ENCODE measurements at regions not wholly inside any gene's neighbourhood (a gene's known extent, or its start where the extent isn't known, plus 50 kb on each side); places are given as distances from the start of the nearest gene placed in this dataset.
"Not testable (repeated sequence)": the region's sequence is repeated elsewhere in the genome, so short reads cannot be mapped to it uniquely, and the experiment has no call there.

DNA sequence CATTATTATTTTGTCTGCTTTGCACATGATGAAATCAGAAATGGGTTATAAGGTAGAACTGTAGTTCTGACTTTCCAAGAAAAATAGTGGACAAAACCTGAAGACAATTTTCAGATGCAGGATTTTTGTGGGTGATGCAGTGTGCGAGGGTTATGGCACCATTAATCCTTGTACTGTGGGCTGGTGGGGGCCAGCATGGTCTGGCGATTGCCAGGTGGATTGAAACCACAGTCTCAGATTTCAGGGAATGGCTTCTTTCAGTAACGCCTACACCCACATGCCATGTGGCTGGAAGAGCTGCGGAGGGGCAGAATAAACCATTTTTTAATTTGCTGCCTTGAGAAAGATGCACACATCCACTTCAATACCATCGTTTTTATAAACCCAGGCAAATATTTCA lies 150.5 kb downstream of the ARSF start:
- DNase-seq (no peak), ATAC-seq (no peak)
- intact Hi-C loops (cut with micrococcal nuclease) = no loop called here

DNA sequence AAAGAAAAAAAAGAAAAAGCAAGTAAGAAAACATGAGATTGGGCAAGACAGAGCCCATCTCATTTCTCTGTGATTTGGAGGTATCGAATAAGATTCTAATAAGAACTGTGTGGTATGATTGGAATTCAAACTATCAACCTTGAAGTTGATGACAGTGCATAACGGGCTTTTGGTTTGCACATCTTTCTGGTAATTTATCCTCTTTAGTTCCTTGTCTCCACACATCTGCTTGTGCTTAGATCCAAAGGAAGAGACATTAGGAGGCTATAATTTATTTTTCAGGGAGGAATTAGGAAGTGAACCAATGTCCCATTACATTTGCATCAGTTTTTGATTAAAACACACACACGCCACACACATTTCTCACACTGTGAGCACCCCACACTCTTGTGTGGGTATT lies 149.9 kb downstream of the ARSF start:
- DNase-seq (no peak), ATAC-seq (no peak)
- intact Hi-C loops (cut with micrococcal nuclease) = no loop called here

DNA sequence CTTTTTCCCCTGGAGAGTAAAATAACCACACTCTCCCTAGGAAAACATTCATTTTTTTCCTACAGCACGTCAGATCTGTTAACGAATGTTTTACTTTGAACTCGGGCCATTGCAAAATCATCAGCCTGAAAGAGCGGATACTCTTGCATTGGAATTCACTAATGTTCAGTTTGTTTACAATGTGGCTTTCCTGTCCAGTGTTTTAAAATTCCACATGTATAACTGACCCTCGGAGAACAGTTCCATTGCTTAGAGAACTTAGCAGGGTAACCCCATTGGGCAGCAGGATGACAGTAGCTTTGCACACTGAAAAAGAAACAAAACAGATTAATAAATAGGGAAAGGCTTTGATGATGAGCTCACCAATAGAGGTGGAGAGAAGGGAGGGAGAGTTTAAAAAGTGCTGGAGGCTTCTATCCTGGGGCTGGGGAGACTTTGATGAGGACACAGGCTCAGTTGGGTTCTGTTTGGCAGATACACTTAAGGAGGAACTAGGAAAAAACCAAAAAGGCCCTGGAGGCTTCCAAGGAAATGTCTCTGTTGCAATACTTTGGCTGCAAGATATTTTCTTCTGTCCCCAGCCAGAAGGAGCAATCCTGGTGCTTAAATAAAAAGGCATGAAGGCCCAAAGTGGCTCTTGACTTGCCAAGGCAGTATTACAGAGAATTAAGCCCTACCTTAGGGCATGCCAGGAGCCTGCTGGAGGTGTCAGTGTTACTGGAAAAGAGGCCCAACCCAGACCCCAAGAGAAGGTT lies 143.1 kb downstream of the ARSF start:
- ATAC-seq (peak; percentile 94), DNase-seq (no peak)
- intact Hi-C loops (cut with micrococcal nuclease) = no loop called here

DNA sequence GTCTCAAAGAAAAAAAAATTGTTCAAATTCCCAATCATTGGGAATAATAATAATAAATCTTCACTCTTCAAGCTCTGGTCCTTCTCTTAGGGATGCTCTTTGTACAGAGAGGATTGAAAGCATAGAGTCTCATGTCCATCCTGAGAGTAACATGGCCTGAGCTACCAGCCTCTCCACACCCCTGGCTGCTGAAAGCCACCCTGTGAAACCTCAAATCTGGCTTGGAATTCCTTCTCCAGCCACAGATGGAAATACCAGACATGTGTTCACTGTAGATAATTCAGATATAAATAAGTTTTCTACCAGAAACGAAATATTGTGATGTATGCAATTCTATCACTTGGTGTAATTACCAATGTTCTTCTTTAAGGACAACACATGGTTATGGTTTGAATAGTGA lies 140.6 kb downstream of the ARSF start:
- no peak for ATAC-seq
- DNase-seq = no peak
- intact Hi-C loops (cut with micrococcal nuclease) = no loop called here

DNA sequence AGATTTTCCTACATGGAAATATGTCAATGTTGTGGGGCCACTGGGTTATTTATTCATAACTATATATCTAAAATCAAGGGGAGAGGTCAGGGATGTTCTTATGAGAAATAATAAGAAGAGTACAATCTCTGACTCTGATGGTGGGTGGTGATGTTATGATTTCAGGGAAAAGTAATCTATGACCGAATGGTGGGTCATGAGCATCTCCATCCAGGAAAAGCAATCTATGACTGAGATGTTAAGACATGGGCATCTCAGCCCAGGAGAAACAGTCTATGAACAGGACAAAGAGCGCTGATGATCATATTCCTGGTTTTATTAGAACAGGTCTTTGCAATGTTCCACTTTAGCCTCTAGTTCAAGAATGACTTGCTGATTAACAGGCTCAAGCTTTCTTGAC lies 137.1 kb downstream of the ARSF start:
- ATAC-seq = no peak

DNA sequence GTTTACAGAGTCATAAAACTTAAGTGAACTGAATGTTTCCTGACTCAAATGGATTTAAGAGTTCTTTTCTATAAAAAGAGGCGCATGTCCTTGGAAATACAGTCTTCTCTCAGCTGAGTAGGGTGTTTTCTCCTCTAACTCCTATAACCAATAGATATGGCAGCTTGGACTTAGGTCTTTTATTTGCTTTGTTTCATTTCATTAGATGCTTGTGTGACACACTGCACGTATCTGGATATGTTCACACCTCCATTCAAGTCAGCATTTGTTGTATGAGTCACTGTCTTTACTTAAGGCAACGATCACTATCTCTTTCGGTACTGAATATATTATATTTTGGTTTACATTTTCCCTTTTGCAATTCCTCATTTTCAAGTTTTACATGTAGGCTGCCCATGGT lies 136.6 kb downstream of the ARSF start:
- ATAC-seq = no peak
- intact Hi-C loops (cut with micrococcal nuclease) = no loop called here

More for the DNA sequence above, 137.1 kb downstream of the ARSF start:
- no peak for DNase-seq
- intact Hi-C loops (cut with micrococcal nuclease) = no loop called here

DNA sequence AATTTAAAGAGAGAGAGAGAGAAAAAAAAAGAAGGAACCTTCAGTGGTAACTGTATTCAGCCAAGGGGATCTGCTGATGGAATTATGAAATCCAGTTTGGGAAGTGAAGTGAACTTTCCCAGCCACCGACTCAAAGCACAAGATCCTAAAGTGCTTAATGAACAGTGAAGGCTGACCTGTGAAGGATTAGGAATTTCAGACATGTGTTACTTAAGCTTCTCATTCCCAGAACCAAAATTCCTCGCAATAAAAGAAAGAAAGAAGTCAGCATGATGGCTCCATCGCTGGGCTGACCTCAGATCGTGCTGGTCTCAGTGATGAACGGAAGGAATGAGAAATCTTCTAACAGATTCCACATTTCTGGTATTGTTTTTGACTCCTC lies 135.2 kb downstream of the ARSF start:
- intact Hi-C loops (cut with micrococcal nuclease) = no loop called here
- ATAC-seq (peak; percentile 43), DNase-seq (no peak)

More for the DNA sequence above, 136.6 kb downstream of the ARSF start:
- no peak for DNase-seq

DNA sequence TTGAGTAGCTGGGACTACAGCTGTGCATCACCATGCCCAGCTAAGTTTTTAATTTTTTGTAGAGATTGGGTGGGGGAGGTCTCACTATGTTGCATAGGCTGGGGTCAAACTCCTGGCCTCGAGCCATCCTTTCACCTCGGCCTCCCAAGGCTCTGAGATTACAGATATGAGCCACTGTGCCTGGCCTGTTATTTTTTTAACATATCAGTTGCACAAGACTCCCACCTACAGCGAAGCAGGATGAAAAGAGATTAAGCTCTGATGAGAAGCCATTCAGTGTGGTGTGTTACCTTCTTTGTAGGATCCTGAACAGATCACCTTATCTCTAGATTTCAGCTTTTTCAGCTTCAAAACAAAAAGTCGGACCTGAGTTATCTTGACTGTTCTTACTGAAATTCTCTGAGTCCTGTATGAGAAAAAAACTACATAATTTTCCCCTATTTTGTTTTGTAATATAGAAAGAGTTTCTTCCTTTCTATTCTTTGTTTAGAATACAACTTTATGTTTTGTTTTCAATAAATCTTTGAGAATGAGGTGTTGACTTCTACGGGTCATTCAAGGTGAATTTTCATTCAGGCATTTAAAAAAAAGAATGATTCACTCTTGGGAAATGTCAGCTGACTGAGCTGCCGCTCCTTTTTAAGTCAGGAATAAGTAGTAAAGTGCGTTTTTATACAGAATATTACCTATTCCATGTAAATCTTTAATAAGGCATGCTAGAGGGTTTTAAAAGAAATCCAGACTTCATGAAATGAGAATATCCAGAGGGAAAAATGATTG lies 134.6 kb downstream of the ARSF start:
- no peak for DNase-seq
- no peak for ATAC-seq
- intact Hi-C loops (cut with micrococcal nuclease) = no loop called here

DNA sequence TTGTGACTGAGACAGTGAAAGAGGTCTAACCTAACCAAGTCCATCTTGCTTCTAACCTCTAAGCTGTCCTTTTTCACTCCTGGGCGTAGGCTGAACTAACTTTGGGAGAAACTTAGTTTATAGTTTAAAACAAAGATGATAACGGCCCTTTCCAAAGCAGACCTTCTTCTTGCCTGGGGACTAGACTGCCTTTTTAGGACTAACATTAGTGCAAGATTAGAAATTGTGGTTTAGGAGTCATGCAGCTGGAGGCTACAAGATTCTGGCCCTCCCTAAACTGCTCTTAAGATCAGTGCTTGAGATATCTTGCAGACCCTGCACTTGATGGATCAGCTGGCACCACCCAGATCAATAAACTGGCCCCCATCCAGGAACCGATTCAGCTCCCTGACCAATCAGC lies 130.9 kb downstream of the ARSF start:
- ATAC-seq; intact Hi-C loops (cut with micrococcal nuclease); DNase-seq: not testable (repeated sequence)

DNA sequence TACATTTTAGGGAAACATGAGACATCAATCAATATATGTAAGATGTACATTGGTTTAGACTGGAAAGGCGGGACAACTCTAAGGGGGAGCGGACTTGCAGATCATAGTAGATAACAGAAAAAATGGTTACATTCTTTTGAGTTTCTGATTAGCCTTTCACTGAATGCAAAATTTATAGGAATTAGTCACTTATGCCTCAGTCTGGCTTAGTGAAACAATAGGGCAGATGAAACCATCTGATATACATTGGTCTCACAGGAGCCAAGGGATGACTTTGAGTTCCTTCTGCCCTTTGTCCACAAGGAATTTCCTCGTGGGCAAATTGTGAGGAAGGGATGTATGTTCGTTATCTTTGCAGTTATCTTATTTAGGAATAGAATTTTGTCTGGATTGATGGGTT lies 128.2 kb downstream of the ARSF start:
- DNase-seq (no peak), ATAC-seq (no peak)
- intact Hi-C loops (cut with micrococcal nuclease) = no loop called here

DNA sequence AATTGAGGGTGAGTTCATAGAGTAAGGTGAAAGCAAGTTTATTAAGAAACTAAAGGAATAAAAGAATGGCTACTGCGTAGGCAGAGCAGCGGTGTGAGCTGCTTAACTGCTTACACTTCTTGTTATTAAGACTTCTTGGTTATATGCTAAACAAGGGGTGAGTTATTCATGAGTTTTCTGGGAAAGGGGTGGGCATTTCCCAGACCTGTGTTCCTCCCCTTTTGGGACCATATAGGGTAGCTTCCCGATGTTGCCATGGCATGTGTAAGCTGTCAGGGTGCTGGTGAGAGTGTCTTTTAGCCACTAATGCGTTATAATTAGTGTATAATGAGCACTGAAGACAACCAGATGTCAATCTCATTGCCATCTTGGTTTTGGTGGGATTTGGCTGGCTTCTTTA lies 126.5 kb downstream of the ARSF start:
- no peak for ATAC-seq
- DNase-seq = no peak
- intact Hi-C loops (cut with micrococcal nuclease) = no loop called here

DNA sequence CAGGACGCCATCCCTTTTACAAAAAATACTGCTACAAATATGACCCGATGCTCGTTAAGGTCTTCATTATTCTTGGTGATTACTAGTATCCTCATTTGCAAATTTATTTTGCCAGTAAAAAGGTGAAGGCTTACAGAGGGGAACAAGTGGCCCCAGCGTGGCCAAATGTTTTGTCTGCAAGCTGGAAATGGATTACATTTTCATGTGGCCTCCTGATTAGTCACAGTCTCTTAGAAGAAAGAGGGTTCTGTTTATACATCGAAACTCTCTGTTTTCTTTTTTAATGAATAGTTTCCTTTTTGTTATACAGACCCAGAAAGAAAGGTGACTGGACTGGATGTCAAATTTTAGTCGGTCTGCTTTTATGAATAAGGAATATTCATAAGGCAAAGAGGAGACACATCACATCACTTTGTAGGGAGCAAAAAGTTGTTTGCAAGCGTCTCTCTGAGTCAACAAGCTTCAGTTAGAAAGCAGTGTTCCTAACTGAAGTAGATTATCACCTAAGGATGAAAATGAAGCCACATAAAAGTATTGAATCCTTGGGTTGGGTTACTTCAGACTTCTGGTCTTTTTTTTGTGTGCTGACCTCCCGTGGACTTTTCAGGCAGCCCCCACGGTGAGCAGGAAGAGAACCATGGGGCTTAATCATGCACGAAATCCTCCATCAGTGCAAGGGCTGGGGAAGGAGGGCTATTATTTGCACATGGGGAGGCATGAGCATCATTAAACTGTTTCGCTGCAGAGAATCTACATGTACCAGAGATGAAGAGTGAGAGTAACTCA lies 125.6 kb downstream of the ARSF start:
- intact Hi-C loops (cut with micrococcal nuclease) = no loop called here
- DNase-seq (no peak), ATAC-seq (no peak)

DNA sequence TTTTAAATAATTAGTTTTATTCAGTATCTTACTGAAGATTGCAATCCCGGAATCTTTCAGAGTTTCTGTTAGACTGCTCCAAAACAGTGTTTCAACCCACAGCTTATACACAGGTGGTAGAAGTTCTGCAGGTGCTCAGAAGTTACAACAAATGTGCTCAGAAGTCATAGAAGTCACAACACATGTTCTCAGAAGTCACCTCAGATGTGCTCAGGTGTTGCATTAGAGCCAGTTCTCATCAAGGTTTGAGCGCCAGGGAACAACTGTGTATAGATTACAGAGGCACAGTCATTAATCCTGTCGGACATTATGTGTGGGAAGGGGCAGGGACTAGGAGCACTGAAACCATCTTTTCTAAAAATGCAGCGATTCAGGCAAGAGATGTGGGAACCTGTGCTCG lies 124.5 kb downstream of the ARSF start:
- intact Hi-C loops (cut with micrococcal nuclease) = no loop called here
- DNase-seq (no peak), ATAC-seq (no peak)

Measured in left ventricle myocardium superior (tissue), 1 donor.